Activated CD4-positive, alpha-beta T cell treated with anti-CD3 and anti-CD28 coated beads, Interleukin-2, amount 50 U/mL, for 24 hours (primary cell): ENCODE measurements at regions not wholly inside any gene's neighbourhood (a gene's known extent, or its start where the extent isn't known, plus 50 kb on each side); places are given as distances from the start of the nearest gene placed in this dataset.

ENCODE experiments used
- DNase-seq, 2 donors: peaks; one replicate each; pipeline ENCODE4 v3.0.0-alpha.2; 2020; ENCODE audit warnings: low read depth in 1 of 2, low spot score in 1 of 2

DNA sequence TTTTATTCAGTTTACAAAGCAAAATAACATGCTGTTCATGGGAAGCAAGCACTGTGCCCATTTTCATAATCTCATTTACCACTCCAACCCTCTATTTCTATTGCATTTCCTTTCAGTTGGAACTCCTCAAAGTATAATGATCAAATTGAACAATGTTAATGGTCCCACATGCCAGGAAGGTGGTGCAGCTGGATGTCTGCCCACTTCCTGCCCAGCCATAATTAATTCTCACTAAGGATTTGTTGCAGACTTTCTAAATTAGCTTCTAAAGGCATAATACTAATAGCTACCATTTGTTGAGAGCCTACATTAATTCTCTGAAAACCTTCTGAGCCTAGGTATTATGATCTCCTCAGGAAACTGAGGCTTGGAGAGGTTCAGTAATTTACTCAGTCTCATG, 316.1 kb upstream of the TPM1 start:
- no peak for DNase-seq

DNA sequence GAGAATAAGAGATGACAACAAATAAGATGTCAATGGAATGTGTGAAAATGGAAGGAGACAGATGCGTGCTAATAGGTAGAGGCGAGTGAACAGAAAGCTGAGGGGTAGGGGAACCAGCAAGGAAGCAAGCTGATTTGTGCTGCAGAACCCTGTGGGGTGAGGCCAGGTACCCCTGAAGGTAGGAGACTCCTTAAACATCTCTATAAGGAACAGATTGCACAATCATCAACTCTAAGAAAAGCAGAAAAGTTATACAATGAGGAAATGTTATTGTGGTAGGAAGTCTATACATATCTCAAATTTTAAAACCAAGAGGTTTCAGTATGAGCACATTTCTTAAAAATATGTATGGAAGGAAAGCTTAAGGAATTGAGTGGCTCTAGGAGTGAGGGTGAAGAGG, 315.0 kb upstream of the TPM1 start:
- no peak for DNase-seq

DNA sequence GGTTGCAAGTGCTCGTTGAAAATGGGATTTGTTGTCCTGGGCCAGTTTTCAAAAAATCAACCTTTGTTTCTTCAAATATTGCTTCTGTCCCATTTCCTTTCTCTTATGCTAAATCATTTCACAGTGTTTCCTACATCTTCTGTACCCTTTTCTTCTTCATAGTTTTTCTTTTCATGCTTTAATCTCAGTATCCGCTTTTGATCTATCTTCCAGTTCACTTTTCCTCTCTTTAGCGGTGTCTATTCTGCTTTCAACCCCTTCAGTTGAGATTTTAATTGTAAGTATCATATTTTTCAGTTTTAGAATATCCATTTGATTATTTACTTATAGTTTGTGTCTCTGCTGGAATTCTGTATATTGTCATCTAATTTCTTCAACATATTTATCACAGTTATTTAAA, 311.7 kb upstream of the TPM1 start:
- no peak for DNase-seq

DNA sequence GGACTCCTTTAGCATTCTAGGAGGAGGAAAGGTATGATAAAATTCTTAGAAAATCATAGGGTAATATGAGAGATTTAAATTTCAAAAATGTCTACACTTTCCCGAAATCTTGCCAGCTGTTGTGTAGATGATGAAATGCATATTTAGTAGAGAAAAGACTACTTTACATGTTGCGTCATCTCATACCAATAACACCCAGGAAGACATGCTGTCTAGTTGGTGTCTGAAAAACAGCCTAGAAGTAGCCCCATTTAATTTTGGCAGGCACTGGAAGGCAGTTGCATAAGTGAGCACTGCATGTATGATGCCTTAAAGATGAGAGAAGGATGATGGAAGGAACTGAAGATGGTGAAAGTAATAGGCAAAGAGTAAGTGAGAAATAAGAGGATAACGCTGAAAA, 310.5 kb upstream of the TPM1 start:
- no peak for DNase-seq

DNA sequence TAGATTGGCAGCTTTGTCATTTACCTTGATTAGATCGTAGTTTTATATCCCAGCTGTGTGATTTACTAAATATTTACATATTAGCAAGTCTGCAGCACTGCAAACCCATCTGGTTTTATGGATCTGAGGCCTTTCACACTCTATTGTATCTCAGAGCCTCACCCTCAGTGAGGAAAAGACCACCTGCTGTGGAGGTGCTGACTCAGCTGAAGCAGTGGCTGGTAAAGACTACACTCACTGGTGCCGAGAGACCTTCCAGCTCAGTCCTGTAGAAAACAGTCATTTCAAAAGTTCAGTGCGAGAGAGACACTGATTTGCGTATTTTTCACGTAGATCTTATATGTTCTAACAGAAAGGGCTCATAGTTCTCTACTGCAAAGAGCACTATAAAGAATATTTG, 307.8 kb upstream of the TPM1 start:
- DNase-seq: no peak

DNA sequence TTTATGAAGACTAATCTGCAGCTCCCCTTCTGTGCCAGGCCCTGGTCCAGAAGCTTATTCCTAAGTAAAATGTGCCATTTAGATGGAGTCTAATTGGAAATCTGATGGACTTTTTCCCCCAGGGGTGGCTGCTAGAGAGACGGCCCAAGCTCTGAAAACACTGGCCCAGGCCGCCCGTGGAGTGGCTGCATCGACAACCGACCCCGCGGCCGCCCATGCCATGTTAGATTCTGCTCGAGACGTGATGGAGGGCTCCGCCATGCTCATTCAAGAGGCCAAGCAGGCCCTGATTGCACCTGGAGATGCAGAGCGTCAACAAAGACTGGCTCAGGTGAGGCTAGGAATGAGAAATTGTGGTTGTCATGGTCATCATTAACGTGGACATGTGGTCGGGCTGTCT, 305.8 kb upstream of the TPM1 start:
- no peak for DNase-seq

DNA sequence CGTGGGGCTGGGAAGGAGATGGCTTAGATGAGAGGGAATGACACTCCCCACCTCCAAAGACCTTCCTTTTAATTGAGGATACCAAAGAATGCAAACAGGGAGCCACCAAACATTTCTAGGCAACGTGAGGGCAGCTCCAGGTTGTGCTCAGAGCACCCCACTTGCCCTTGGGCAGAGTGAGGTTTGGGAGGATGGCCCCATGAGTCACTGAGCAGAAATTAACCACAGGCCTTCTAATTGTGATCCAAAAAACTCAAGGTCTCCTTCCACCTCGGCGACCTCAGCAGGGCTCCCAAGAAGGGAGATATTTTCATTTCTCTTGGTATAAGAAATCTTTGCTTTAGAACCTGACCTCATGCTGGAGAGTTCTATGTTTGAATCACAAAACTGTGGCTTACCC, 305.0 kb upstream of the TPM1 start:
- DNase-seq: no peak

DNA sequence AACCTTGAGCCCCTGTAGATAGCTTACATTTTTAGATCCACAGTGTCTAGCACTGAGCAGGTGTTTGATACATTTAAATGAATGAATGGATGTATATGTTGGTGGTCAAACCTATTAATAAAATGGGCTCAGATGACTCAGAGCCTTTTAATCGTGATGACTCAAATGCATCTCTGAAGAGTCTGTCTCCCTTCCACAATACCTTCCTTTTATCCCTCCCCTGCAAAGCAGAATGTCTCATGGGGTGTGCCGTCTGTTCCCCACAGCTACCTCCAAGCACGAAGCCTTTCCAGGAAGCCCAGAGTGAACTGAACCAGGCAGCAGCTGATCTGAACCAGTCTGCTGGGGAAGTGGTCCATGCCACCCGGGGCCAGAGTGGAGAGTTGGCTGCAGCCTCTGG, 303.5 kb upstream of the TPM1 start:
- DNase-seq: no peak

DNA sequence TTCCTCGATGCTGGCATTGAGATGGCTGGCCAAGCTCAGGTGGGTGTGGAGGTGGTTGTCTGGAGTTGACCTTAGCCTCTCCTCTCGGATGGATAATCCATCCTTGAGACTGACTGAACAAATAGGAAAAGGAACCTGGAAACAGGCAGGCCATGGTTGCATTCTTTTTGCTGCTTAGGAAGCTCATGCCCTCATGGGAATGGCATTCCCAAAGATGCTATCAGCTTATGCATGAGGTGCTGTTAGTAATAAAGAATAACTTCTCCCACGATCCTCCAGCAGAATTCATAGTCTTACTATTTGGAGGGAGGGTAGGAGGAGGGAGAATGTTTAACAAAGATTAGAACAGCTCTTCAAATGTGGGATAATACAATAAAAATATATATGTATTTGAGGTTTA, 303.0 kb upstream of the TPM1 start:
- DNase-seq: no peak

DNA sequence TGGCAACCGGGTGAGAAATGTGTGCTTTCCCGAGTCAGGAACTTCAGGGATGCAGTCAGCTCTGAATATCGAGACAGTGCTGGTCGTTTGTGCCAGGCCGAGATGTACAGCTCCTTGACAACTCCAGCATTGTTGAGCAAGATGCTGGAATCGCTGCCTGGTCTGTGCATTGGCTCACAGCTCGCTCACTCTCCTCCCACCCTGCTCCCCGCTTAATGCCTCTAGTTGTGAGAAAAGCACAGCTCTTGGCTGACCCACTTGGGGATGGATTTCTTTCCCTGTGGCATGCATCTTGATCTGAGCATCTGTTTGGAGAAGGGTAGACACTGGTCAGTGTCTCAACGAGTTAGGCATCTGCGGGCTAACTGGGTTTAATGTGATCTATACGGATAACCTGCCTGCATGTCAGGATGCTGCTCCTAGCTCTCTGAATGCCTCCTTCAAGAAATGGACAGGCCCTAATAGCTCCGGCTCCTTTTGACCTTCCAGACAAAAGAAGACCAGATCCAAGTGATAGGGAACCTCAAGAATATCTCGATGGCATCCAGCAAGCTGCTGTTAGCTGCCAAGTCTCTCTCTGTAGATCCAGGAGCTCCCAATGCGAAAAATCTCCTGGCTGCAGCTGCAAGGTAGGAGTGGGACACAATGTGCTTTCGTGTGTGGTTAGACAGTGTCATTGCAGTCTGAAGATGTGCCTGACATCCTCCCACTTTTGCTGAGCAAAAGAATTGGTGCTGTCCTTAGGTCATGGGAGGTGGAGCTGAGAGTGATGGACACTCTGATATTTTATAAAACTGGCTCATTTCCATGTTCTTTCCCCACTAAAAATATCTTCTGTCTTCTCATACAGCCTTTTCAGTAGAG, 302.2 kb upstream of the TPM1 start:
- DNase-seq: no peak

DNA sequence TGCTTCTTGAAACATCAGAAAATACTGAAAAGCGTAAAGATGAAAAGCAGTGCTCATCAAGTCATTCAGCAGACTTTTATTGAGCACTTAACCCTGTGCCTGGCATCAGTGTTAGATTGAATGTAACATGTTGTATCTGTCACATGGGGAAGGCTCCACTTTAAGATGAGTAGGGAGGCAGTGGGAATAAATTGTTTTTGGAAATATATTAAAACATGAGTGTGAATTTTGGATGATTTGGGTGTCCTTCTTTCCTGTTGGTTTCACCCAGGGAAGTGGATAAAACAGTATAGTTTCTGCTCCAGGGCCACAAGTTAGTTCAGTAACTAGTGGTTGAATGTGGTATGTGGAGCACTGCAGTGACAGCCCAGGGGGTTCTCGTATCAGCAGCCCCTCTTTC, 301.4 kb upstream of the TPM1 start:
- DNase-seq: no peak

DNA sequence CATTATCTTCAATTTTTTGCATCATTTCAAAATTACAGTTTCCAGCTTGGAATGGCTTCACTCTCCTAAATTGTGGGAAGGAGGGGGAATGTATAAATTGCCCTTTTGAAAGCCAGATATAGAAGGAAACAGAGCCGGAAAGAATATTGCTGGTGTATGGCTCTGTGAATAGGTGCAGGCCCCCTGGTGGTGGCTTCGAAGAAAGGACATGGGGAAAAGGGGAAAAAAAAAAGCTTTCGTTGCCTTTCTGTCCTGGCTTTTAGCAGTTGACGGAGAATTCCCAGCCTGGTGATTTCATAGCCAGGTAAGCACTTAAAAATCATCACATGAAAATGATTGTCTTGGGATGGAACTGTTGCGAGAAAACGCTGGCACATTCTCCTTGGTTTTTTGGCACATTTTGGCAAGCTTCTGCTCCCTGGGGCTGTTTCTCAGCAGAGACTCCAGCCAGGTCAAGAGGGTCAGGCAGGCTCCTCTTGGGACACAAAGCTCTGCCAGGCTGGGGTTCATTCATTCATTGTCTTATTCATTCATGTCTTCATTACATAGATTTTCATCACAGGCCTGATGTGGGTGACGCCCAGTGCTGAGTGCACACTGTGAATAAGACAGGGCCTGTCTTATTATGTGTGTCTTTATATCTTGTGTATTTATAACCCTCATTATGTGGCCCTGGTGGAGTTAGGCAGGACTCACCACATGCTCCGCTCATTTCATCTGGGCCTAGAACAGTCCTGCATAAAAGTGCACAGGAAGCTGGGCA, 300.0 kb upstream of the TPM1 start:
- peak in 1 of 2 donors; percentile 10 for DNase-seq

DNA sequence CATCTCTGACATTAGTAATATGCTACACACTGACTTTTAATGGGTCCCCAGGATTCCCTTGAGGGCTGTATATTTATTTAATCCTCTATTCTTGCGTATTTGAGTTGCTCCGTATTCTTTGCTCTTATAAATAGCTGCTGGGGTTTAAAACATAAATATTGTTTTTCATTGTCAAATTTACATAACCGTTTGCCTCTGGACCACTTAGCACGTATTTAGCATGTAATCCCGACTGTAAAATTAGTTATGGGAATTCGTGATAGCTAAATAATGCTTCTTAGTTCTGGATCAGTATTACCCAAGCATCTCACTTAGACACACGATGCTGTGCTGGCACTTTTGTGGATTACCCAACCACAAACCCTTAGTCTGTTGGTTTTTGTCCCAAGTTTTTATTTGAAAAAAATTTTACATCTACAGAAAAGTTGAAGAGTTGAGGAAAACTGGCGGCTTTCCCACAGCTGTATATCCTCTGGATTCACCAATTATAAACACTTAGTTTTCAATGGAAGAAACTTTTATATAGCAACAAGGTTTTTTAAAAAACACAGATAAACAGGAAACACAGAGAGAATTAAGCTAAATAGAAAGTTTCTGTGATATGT, 296.8 kb upstream of the TPM1 start:
- DNase-seq: no peak

DNA sequence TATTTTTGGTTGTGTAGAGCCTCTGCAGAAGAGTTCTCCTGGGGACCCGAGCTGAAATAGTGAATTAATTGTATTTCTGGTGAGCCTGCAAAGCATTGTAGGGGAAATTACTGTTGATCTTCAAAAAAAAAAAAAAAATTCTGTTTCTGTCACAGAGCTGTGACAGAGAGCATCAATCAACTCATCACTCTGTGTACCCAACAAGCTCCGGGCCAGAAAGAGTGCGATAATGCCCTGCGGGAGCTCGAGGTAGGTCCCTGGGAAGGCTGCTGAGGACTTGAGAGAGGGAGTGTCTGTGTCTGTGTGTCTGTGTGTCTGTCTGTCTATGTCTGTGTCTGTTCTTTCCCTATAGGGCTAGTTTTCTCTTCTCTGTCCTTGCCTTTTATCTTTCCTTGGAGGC, 294.4 kb upstream of the TPM1 start:
- no peak for DNase-seq

DNA sequence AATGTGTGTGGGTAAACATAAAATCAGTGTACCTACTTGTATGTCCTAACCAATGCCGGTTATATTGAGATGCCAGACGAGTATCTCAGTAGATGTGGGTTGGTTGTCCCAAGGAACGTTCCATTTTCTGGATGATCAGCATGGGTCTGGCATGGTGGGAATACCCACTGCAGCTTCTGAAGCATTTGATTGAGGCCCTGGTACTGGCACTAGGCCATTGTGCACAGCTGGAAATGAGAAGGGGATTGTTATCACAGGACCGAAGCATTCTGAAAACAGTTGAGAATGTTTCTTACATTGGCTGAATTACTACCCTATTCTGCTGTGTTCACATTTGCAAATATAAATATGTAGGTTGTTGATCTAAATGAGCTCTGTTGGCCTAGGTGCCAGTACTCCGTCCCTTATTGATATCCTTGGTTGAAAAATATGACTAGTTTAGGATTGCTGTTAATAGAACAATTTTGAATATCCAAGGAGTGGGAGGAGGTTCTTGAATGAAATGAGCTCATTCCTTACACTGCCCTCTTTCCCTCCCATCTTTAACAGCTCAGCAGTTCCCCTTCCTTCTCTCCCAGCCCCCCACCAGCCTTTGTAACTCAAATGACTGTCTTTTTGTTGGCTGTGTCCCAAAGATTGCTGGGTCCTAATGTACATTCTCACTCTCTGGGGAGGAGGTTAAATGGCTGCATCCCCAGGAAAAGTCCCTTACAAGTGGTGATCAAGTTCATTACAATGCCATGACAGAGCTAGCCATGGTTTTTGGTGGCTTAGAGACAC, 293.3 kb upstream of the TPM1 start:
- DNase-seq: no peak

DNA sequence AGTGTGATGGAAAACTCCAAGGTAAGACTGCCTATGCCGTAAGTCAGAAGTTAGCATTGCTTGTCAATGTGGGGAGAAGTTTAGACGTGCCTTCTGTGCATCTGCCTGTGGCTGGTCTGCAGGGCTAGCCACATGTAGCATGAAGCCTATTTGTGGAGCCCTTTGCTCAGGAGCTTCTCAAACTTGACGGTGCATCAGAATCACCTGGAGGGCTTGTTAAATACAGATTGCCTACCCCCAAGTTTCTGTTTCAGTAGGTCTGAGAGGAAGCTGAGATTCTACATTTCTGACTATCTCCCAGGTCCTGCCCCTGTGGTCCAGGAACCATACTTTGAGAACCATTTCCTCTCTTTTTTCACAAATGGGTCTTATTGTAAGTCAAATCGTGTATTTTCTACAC, 292.1 kb upstream of the TPM1 start:
- no peak for DNase-seq

DNA sequence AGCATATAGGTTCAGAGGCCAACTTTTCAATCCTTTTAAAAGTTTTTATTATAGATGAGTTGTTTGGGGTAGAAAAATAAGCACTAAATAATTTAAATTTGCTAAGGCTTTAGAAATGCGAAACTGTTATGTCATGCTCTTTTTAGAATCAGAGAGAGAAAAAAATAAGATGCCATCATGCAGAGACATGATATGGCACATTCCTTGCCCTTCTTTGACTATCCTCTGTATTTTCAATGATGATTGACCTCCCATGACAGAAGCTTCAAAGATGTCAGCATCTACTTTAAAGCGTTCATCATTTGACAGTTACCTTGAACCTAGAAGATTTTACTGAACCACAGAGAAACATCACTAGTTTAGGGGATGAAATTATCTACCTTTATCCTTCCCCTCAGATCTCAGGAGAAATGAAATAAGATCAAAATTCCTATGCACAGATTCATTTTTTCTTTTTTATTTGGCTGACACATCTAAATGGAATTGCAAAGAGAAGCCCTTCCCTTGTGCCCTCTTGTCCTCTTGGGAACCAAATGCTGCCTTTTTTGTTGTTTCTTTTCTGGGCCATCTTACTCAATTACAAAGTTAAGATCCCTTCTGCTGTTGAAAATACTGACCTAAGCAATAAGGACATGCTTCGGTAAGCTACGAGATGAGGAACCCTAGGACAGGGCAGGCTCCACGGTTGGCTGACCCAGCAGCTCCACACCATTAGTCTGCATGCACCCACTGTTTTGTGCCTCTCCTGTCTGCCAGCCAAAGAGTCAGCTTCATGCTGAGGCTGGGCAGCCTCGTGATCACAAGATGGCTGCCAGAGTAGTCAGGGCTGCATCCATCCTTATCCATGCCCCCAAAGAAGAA, 289.7 kb upstream of the TPM1 start:
- no peak for DNase-seq

DNA sequence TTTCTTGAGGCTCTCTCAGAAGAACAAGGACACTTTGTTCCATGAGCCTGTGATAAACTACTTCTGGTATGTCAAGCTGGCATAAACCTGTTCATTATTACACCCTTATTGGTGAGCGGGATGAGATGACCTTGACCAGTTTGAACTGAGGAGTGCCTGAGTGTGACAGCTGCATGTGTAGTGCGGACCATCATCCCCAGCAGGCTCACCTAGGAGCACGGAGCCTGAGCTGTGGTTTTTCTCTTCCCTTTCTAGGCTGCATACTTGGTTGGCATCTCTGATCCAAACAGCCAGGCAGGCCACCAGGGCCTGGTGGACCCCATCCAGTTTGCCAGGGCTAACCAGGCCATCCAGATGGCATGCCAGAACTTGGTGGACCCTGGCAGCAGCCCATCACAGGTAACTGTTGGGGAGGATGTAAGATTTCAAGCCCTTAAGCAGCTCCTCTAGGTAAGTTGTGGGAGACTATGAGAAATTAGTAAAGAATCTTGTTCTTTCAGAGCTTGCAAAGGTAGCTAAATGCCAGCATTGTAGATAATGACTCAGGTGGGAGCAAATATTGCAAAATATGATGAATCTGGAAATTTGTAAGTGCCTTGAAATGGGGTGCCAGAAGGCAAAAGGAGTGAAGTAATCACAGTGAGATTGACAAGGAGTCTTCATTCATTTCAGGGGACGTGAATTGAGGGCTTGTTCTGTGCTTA, 288.9 kb upstream of the TPM1 start:
- DNase-seq: no peak

DNA sequence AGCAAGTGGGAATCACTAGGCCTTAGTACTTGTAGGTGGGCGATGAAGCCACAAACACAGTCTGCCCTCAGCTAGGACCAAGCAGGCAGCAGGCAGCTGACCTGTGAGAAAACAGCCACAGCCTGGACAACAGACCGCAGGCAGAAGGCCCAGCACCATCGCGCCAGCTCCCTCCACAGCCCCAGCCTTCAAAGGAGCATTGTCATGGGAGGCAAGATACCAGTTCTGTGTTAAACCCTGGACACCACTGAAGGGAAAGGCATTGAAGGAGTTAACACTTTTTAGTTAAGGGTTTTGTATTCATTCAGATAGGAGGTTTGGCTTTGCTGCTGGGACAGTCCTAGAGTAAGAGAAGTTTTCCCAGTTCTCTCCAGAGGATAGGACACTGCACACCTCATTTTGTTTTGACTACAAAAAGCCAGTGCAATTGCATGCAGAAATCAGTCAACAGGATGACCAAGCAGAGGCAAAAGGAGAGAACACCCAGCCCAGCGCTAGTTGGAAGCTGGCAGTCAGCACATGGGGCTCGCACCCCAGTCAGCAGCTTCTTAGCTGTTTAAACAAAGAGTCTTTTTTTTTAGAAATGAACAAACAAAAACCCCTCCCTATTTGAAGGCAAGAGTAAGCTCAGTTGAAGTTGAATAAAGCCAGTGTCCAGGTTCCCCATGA, 286.1 kb upstream of the TPM1 start:
- no peak for DNase-seq
